HG03159 (cell line): ENCODE measurements at regions not wholly inside any gene's neighbourhood (a gene's known extent, or its start where the extent isn't known, plus 50 kb on each side); places are given as distances from the start of the nearest gene placed in this dataset.

Experiments
- ATAC-seq: cut with Tn5 transposase; IDR thresholded peaks from one replicate; pipeline ENCODE4 v1.9.1; 2021; ENCODE audit warnings: mild to moderate bottlenecking, moderate library complexity; ENCODE audit not compliant: unreplicated experiment

DNA sequence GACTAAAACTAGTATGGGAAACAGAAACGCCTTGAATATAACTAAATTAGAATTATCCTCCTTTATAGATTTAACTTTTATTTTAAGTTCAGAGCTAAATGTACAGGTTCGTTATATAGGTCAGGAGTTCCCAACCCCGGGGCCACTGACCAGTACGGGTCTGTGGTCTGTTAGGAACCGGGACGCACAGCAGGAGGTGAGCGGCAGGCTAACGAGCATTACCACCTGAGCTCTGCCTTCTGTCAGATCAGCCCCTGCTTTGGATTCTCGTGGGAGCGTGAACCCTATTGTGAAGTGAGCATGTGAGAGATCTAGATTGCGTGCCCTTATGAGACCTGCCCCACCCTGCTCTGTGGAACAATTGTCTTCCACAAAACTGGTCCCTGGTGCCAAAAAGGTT lies 51.0 kb downstream of the FAT4 start:
- ATAC-seq: no peak

DNA sequence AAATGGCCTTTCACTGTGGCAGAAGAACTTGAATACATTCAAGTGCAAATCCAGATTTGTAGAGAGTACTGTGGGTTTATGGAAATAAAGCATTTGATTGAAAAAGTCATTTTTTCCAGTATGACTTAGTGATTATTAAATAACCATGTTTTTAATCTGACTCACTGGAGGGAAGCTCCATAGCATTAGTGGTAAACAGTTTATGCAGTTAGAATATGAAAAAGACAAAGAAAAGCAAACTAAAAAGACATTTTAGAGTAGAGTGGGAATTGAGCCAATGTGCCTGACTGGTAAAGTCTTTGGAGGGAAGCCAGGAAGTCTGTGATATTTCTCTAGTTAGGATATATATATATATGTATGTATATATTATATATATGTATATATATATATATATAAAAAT lies 53.4 kb downstream of the FAT4 start:
- ATAC-seq: no peak

DNA sequence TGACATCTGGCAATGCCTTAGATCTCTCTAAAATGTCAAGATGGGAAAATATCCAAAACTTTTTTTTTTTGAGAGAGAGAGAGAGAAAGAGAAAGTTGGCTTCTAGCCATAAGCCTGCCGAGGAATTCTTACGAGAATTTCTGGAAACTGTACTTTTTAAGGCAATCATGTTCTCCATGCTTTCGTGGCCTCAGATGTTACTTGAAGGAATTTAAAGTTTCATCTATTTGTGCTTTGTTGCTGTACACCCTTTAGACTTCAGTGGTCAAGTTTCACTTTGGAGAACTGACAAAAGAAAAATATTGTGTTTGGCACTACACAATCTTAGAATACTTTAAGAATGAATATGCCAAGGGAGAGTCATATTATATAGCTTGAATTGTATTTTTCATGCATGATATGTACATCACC lies 53.9 kb downstream of the FAT4 start:
- no peak for ATAC-seq

DNA sequence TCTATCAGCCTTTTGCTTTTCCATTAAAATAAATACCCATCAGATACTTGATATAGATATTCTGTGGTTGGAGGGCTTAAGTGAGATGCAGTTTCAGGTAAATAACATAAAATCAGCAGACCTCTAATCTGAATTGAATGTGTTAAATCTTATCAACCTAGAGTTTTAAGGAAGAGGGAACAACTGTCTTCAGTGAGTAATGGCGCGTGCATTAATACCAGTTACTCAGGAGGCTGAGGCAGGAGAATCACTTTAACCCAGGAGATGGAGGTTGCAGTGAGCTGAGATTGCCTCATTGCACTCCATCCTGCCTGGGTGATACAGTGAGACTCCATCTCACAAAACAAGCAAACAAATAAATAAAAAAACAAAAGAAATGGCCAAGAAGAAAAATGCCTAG lies 54.3 kb downstream of the FAT4 start:
- ATAC-seq: no peak

DNA sequence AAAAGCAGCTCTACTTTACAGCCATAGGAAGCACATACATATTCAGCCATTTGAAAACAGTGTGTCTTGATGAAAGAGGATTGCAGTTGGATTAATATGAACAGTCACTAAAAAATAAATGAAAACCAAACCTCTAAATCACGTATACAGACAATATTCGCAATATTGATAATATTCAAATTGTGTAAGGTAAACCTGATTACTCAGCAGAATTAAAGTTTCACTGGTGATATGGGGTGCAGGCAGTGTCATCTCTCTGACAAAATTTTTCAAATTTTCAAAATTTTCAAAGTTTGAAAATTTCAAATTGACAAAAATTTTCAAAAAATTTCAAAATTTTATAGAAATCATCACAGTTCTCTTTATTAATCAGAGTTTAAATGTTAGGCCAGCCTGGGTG lies 55.7 kb downstream of the FAT4 start:
- no peak for ATAC-seq

DNA sequence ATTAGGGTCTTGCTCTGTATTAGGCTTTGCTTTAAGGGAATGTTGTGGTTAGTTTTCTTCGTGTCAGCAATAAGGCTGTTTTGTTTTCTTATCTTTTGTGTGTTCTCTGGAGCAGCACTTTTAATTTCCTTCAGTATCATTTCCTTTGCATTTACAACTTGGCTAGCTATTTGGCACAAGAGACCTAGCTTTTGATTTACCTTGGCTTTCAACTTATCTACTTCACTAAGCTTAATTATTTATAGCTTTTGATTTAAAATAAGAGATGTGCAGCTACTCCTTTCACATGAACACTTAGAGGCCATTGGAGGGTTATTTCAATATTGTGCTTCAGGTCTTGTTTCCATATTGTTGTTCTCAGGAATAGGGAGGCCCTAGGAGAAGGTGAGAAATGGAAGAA lies 68.2 kb downstream of the FAT4 start:
- ATAC-seq: no peak

DNA sequence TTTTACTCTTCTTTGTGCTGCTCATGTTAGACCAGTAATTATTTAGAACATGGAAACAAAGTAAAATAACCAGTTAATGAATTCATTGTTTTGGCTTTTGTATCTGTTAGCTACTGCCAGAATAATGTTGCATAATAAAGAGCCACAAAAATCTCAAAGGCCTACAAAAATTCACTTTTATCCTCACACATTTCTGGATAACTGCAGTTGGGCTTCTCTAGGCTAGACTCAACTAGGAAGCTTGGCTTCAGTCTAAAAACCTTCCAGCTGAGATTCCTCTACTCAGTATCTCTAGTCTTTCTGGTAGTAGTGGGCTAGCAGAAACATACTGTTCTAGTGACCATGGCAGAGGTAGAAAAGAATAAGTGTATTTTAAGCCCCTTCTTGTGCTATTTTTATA lies 73.0 kb downstream of the FAT4 start:
- ATAC-seq: no peak

DNA sequence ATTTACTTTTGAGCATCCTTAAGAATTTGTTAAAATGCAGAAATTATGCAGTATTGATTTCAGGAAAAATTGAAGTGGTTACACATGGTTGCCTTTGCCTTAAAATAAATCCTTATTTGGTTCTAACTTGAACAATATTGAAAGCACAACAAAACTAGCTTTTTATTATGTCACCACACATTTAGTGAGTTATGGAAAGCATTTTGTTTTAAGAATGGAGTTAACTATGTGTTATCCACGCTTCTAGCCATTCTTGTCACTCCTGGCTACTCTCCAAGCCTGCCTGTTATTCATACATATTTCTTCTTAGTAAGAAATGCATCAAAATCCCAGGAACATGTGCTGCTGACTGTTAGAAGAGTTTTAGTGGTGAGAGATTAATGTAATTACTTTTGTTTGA lies 73.9 kb downstream of the FAT4 start:
- ATAC-seq: no peak

DNA sequence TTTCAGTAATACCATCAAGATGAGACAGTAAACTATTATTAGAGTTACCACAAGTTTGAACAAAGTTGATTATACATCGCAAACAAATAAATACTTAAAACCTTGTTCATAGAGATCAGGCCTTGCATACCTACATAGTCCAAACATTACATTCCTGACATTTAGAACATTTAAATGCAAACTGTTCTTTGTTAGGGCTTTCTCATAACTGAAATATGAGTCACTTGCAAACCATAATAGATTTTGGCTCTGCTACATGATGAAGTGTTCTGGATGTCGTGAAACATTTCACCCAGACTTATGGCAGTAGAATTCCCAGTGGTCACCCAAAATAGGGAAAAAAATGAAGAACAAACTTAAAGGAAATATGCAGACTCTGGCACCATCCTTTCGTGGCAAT lies 75.0 kb downstream of the FAT4 start:
- no peak for ATAC-seq

DNA sequence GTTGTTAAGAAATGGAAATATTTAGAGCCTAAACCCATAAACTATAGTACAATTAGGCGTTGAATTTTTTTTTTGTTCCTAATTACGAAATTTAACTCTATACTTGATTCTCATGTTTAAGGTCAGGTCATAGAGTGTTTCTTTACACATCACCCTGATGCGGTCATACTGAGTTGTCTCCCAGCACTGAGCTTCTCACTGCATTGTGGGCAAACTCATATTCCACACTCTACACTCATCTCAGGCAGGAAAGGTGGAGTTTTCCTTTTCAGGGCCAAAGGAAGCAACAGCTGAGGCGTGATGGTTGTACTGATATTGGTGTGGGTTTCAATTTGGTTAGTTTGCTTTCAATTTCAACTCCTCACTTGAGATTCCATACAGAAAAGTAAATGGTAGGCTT lies 75.4 kb downstream of the FAT4 start:
- ATAC-seq: no peak

DNA sequence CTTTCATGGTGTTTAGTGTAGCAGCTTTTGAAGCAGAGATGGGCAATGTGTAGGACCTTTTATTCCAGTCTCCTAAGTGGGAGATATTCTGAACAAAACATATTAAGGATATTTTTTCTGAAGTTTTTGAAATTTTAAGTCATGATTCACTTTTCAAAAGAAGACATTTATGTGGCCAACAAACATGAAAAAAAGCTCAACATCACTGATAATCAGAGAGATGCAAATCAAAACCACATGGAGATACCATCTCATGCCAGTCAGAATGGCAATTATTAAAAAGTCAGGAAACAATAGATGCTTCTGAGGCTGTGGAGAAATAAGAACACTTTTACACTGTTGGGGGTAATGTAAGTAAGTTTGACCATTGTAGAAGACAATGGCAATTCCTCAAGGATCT lies 76.0 kb downstream of the FAT4 start:
- ATAC-seq: no peak

DNA sequence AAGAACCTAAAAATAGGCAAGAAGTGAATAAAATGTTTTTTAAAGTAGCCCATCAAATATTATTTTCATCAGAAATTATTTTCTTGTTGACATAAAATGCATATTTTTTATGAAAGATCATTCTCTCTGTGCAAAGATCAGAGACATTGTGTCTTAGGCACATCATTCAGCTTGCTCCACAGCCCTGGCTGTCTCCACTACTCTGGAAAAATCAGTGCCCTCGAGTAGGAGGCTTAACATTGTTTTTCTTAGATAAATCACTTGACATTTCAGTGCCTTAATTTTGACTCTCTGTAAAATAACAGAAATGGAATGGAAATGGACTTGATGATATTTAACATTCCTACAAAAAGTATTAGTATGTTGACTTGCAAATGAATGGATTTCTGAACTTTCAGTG lies 77.9 kb downstream of the FAT4 start:
- ATAC-seq: no peak

DNA sequence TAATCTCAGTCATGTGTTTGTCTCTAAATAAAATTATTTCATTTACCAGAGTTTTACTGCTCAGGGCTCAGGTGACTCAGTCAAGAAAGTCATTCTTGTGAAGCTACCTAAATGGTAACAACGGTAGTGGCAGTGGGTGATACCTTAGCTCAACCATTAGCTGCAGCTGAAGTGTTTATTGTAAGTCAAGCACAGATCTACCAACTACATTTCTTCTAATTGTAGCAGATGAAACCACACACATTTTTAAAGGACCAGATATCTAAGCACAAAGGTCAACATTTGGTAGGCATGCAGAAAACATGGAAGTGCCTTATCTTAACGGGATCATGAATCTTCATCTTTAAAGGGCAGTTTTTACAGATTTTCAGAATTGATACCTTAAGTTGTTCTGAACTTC lies 79.1 kb downstream of the FAT4 start:
- no peak for ATAC-seq

DNA sequence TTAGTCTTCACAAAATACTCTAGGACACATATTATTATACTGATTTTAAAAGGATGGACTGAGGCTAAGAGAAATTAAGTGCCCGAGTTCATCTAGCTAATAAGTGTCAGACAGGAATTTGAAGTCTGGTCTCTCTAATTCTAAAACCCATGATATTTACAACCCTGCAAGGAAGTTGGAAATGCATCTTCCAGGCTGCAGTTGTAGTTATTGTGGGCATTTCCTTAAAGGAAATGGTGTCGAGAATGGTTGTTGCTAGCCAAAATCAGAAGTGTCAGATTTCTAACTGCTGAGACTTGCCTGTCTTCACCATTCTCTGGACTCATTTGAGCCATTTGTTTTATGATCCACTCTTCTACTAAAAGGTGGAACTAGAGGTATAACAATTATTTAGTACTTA lies 82.5 kb downstream of the FAT4 start:
- ATAC-seq: no peak

DNA sequence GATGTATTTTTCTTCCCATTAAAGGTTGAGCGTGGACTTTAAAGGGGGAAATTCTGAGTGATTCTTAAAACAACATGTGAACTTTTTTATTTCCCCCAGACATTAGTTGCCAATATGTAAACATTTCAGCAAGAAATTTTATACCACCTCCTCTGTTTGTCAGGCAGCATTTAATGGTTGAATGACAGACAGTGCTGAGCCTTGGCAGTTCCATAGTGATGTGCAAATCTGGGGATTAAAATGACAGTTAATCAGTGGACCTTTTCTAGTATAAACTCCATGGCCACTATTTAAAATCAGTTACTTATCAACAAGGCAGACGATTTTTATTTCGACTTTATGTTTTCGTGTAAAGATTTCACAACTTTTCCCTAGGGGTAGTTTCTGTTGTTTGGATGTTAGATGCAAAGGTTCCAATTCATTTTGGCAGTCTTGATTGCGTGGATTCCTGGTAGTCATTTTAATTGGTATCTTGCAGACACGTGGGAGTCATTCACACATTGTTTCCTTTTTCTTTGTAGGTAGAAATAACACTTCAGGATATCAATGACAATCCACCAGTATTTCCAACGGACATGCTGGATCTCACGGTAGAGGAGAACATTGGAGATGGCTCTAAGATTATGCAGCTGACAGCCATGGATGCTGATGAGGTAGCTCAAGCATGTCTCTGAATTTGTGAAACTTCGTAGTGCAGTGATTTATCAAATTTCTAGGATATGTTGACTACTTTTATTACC lies 83.7 kb downstream of the FAT4 start:
- no peak for ATAC-seq

DNA sequence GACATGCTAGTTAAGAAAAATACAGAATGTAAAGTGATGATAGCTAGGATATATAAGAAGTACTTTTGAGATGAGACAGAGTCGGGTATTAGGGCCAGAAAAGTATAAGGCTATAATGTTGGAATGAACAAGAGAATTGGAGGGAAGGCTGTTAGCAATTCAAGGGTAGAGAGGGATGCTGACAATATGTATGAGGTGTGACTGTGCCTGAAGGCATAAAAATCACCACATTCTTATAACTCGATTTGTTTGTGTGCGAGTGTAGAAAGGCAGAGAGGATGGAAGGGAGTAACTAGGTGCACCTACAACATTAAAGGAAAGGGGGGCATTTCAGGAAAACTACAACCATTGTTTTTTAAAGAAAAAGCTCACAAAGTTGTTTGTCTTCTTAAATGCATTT lies 86.0 kb downstream of the FAT4 start:
- no peak for ATAC-seq

DNA sequence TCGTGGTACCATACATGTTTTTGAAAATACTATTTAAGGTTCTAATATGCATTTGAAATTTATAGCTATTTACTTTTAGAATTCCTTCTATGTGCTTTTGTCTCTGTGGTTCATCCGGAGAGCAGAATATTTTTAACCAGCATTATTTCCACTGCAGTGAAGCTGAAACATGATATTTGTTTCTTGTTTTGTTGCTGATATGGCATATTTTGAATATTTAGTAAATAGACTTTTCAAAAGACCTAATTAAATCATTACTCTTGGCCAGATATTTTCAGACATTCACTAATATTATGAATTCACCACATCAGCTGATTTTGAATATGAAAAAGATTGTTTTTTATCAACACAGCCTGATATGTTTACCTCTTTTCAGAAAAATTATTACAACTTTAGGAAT lies 87.0 kb downstream of the FAT4 start:
- no peak for ATAC-seq

DNA sequence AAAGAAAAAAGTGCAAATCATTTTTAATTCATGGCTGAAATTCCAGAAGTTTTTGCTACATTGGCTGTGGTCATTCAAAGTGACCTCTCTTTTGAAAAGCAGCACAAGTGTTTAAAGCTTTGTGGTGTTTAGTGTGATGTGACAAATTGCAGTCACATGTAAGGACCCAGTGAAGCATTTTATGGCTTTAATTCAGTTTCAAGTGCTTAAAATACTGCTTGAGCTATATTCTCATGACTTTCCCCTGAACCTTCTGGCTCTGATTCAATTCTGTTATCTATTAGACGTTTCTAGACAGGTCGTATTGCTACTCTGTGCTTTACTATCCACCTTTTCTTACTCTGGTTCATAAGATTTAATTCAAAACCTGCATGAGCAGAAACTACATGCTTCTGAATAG lies 105.8 kb downstream of the FAT4 start:
- ATAC-seq: no peak

DNA sequence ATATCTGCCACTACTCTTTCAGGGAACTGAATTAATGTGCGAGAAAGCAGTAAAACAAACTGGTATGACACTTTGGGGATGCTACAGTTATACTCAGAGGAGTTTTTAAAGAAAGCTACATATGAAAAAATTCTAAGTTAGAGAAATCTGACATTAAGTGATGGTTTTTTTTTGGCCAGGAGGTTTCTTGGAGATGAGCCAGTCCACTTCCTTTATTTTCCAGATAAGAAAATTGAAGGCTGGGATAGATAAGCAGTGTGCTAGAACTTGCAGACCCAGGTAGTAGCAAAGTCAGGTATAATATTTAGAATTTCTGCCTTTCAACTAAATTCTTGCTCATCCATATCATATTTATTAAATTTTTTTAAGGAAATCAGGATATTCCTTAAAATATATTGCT lies 106.8 kb downstream of the FAT4 start:
- no peak for ATAC-seq

DNA sequence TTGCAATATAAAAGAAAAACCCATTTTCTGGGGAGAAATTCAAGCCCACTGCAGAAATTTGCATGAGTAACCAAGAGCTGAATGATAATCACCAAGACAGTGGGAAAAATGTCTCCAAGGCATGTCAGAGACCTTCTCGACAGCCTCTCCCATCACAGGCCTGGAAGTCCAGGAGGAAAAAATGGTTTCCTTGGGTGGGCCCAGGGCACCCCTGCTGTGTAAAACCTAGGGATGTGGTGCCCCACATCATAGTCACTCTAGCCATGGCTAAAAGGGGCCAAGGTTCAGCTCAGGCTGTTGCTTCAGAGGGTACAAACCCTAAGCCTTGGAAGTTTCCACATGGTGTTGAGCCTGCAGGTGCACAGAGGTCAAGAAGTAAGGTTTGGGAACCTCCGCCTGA lies 108.4 kb downstream of the FAT4 start:
- ATAC-seq: no peak

DNA sequence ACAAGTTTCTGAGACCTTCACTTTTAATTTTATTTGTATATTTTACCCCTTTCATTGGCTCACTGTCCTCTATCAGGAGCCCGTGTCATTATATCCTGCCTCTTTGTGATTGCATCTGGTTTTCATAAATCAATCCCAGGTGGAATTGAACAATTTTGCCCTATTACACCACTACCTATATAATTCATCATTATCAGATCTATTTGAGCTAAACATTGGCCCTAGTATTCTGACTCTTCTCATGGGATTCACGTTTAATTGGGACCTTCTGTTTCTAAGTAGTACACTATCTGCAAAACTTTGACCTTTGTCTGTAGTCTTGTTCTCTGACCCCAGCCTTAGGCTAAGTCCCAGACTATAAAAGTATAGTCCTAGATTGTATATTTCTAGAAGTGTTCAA lies 114.1 kb downstream of the FAT4 start:
- no peak for ATAC-seq

DNA sequence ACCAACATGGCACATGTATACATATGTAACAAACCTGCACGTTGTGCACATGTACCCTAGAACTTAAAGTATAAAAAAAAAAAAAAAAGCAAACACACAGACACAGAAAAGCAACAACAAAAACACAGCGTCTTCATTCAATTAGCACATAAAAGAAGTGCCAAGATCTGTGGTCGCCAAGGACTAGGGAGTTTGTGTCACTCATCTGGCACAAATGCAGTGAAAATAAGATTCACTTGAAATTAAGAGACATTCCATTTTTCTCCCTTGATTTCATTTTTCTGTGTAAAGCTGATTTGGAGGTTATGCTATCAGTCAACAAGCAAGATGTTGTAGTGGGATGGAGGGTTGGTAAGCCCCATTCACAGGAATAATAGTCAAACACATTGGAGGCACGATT lies 115.3 kb downstream of the FAT4 start:
- no peak for ATAC-seq

DNA sequence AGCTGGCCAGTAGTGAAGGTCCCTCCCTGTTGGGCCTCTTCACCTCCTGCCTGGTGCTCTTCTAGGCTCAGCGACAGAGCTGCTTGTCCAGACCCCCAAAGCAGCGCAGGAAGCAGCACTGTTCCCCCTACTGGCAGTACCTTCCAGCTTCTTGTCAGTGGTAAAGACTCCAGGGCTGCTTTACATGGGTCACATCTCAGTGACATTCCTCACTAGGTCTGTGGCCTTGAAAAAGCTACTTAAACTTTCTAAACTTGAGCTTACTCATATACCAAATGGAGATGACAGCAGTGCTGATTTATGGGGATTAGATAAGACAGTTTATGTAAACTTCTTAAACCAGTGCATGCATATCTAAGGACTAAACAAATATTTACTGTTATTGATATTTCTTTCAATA lies 117.3 kb downstream of the FAT4 start:
- no peak for ATAC-seq

DNA sequence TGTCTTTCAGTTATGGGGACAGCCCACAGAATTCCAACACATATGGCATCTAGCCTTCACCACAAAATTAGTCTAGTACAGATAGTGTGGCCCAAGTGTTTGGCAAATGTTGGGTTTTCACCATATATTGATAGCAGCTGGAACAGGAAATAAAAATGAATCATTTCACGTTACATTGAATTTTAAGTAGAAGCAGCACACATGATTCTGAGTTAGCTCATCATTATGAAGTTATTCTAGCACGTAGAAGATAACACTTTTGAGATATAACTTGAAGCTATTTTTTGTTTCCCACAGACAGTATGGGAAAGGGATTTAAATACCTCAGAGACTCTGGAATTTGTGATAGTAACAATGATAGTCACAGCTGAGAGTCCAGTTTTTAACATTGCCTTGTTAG lies 118.7 kb downstream of the FAT4 start:
- ATAC-seq: no peak
